ENCODE measurements at regions not wholly inside any gene's neighbourhood (a gene's known extent, or its start where the extent isn't known, plus 50 kb on each side); places are given as distances from the start of the nearest gene placed in this dataset.

GRCh38 chr5:145246961-145247744 is 588.0 kb downstream of the PRELID2 start:
- DNase-seq (ENCODE audit: low read depth) = no peak

DNA sequence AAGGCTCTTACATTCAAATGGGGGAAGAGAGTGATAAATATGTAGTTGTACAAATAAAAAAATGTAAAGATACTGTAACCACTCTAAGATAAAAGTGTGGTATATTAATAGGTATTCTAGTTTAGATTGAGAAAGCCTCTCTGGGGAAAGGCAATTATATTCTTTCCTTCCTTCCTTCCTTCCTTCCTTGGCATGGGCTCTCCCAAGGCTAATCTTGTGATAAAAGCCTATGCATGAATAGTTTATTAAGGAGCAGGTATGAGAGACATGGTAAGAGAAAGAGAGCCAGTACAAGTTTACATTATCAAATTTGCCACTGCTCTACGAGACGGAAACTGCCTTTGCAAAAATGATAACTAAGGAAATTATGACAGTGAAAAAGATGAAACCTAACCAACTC is 588.8 kb downstream of the PRELID2 start:
- DNase-seq (ENCODE audit: low read depth) = no peak

DNA sequence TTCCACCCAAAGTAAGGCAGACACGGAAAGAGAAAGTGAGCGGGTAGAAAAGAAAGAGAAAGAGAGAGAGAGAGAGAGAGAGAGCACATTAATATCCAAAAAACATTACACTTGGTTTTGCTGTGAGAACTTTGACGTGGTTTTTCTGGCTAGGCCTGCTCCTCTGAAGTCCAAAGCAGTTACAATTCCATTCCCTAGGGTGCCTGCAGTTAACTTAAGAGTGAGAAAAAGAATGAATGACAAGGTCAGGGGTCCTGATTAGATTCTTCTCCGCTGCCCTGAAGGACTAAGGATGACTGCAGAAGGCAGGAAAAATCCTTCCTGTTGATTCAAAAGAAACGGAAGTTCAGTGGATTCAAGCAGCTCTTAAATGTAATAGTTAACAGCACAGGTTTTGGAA is 589.8 kb downstream of the PRELID2 start:
- DNase-seq (ENCODE audit: low read depth) = no peak

DNA sequence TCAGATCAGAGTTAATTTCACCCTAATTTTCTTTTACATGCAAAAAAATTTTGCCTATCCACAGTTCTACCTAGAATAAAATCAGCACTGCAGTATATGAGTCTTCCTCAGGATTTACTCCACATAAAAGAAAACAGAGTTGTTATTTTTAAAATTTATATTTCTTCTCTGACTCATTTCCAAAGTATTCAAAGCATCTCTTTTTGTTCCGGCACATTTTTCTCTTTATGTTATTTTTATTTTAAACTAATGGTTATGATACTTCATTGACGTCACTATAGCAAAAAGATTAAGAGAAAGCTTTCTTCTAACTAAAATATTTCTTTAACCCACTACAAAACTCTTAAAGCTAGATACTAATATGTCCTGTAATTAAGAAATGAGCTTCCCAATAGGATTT is 590.4 kb downstream of the PRELID2 start:
- DNase-seq (ENCODE audit: low read depth) = no peak

- DNase-seq (ENCODE audit: low read depth) = no peak
Observed at GRCh38 chr5:145244251-145244650, 590.9 kb downstream of the PRELID2 start.

GRCh38 chr5:145243016-145243415 is 592.1 kb downstream of the PRELID2 start:
- no peak for DNase-seq (ENCODE audit: low read depth)

GRCh38 chr5:145242551-145242950 is 592.6 kb downstream of the PRELID2 start:
- no peak for DNase-seq (ENCODE audit: low read depth)

DNA sequence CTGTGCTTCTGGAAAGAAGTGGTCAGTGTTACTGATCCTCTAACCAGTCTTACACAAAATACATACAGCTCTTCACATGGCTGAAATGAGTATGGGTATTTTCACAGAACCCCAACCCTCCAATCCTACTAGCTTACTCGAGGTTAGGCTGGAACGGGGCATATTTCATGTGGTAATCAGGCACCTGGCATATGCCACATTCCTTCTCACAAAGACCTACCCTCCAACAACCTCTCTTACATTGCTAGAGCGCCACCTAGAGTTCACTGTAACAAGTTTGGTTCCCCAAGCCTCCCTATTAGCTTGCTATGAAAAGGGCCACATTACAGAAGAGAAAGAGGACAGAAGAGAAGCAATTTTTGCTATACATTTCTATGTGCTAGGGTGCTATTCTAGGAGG is 597.3 kb downstream of the PRELID2 start:
- no peak for DNase-seq (ENCODE audit: low read depth)

DNA sequence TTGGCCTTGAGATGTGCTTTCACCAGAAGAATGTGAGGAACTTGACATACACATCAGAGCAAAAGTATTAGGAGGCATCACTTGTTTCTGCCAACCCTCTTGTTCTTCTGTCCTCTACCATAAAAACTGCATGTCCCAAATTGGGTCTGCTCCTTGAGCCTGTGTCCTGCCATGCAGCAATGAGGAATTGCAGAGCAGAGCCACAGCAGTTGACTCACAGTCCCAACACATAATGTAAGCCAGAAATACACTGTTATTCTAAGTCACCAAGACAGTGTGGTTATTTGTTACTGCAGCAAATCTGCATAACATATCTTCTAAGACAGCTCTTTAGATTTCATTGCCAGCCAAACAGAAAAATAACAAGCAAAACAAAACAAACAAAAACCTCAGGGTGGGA is 598.2 kb downstream of the PRELID2 start:
- DNase-seq (ENCODE audit: low read depth) = no peak

DNA sequence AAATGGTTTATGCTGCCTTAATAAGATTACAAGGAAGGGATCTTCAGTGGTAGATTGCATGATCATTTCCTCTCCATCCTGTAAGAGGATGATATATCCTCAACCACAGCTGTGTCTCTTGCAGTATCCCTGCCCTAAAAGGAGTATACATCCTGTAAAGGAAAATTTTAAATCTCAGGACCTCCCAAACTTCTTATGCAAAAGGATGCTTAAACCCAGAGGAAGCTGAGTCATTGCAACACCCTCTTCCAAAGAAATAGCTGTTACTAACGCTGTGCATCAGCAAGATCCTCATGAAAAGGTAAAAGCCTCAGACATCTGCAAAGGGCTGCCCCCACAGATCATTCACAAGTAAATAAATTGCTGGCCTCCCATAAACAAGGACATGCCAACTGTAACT is 599.0 kb downstream of the PRELID2 start:
- no peak for DNase-seq (ENCODE audit: low read depth)

DNA sequence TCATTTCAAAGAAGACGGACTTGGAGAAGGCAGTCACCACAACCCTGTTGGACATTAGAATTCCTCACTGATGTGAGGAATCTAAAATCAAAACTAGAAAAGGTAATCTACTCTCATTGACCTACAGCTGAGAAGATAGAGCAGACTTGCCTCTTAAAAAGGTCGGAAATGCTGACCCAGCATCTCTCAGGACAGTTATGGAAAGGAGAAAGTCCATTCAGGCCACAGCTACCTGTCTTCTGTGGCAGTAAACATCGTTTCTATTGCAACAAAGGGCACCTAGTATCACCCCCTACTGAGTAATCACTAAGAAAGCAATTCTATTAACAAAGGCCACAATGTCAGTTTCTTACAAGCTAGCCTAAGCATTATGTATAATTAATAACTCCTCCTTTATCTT is 601.7 kb downstream of the PRELID2 start:
- no peak for DNase-seq (ENCODE audit: low read depth)

DNA sequence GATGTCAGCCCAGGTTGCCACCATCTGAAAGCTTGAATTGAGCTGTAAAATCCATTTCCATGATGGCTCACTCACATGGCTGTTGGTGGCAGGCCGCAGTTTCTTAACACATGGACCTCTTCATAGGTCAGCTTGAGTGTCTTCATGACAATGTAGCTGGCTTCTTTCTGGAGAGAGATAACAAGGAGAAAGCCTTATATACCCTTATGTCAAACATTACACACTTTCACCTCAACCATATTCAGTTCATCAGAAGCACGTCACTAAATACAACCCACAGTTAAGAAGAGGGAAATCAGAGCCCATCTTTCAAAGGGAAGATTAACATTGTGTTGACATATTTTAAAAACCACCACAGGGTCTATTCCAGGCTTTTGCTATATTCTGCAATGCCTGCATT is 604.4 kb downstream of the PRELID2 start:
- no peak for DNase-seq (ENCODE audit: low read depth)

GRCh38 chr5:145228564-145228963 is 606.6 kb downstream of the PRELID2 start:
- no peak for DNase-seq (ENCODE audit: low read depth)

GRCh38 chr5:145227881-145228280 is 607.3 kb downstream of the PRELID2 start:
- no peak for DNase-seq (ENCODE audit: low read depth)

DNA sequence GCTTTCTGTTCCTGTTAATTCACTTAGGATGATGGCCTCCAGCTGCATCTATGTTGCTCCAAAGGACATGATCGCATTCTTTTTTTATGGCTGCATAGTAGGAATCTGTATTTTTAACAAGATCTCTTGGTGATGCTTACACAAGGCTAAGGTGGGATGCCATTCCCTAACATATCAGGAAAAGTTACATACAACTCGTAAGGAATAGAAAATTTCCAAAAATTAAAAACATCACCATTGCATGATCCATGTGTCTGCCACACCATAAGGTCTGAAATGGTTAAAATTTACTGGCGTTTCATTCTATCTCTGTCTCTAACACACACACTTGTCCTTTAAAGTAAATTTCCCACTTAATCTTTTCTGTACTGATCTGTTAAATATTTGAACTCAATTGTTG is 608.4 kb downstream of the PRELID2 start:
- no peak for DNase-seq (ENCODE audit: low read depth)

GRCh38 chr5:145225529-145225928 is 609.6 kb downstream of the PRELID2 start:
- DNase-seq (ENCODE audit: low read depth) = no peak

- DNase-seq (ENCODE audit: low read depth) = no peak
Observed at GRCh38 chr5:145223582-145223981, 611.6 kb downstream of the PRELID2 start.

- DNase-seq (ENCODE audit: low read depth) = no peak
Observed at GRCh38 chr5:145222622-145223021, 612.5 kb downstream of the PRELID2 start.

DNA sequence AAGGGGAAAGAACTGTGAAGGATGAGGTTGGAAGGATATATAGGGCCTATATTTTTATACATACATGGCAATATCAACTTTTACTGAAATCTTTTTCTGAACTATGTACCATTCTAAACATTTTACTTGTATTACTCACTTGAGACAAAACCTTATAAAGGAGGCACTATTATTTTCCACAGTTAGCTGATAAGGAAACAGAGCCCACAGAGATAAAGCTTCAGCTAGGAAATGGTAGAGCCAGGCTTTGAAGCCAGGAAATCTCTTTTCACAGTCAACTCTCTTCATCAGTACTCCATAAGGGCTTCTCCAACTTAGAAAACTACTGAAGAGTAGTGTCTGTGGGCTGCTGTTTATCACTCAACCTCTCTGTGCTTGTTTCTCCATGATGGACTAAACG is 613.7 kb downstream of the PRELID2 start:
- no peak for DNase-seq (ENCODE audit: low read depth)

DNA sequence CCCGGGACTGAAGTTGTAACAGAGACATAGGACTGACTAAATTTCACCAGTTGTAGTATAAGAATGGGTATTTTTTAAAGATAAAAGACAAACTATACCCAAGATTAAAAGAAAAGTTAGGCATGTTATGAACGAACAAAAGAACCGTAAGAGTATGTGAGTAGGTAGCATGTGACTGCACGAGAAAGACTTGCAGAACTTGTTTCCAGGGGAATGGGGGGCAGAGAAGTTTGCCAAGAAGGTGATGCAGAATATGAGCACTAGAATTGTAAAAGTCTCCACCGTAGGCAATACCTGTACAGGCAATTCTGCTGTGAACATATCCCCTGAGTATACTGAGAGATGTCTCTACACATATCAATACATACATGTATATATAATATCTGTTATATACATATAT is 614.7 kb downstream of the PRELID2 start:
- DNase-seq (ENCODE audit: low read depth) = no peak

DNA sequence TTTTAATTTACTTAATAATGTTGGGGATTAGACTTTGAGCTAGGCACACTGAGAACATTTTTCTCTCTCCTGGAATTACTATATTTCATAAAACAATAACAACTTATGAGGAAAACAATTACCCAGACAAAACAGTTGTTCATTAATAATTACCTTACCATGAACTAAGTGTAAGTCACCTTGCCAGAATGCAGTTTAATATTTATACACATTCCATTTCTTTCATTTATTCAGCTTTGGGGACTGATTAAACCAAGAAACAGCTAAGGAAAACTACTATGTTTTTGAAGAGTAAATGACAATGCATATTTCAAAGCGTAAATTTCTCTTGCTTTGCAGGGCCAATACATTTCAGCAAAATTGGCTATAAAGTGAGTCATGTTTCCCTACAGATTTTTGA is 616.2 kb downstream of the PRELID2 start:
- DNase-seq (ENCODE audit: low read depth) = no peak

DNA sequence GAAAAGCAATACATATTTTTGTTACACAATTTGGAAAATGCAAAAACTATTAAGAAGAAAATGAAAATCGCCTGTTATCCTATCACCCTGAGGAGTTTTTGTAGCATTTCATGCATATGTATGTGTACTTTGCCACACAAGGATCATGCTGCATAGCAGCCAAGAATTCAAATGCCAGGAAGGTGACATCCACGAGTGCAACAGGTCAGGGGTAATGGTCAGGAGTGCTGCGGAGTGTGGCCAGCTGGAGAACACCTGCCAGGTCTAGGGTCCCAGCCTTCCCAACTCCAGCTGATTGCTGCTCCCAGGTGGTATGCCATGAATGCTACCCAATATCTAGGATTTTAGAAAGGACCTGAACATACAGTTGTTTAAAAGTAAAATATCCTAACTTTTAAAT is 617.1 kb downstream of the PRELID2 start:
- DNase-seq (ENCODE audit: low read depth) = no peak

GRCh38 chr5:145210020-145210419 is 625.1 kb downstream of the PRELID2 start:
- DNase-seq (ENCODE audit: low read depth) = no peak

GRCh38 chr5:145205546-145205945 is 629.6 kb downstream of the PRELID2 start:
- DNase-seq (ENCODE audit: low read depth) = no peak
